ENCODE measurements at regions not wholly inside any gene's neighbourhood (a gene's known extent, or its start where the extent isn't known, plus 50 kb on each side); places are given as distances from the start of the nearest gene placed in this dataset.
"Not testable (repeated sequence)": the region's sequence is repeated elsewhere in the genome, so short reads cannot be mapped to it uniquely, and the experiment has no call there.

DNA sequence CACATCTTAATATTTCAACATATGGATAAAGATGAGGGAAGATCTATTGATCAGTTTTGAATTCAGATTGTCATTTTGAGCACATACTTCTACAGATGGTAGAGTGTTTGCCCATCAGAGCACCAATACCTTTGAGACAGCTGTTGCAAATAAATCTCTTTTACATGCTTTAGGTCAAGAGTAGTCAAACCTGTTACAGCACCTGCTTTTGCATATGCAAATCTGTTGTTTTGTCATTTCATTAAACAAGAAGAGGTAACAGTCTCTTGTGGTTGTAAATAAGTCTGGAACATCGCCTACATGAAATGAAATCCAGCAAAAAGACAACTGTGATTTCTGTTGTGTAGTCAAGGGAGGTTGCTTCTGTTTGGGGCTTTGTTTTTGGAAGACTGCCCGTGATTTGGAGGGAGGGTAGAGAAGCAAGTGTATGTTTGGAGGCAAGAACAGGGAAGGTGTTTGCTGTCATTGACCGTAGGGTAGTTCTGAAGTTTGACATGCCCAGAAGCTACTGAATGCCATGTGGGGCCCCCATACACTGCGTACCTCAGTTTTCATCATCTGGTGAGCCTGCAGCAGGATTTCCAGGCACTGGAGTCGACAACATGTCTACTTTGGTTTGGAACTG lies 233.6 kb upstream of the PPP1R3A start:
- H3K27me3 Mint-ChIP-seq = peaks cover 4% of the 10 kb centered on the region
- no peaks in the 10 kb centered on the region for H3K9me3 Mint-ChIP-seq (ENCODE audit: low read depth)
- DNase-seq (no peak), ATAC-seq (no peak)
- H3K36me3 Mint-ChIP-seq = no peaks in the 10 kb centered on the region
- CTCF ChIA-PET = no interaction called here
- H3K4me1 Mint-ChIP-seq = no peaks in the 10 kb centered on the region
- H3K4me3 Mint-ChIP-seq = no peak overlapping the region
- H3K27ac Mint-ChIP-seq = no peak overlapping the region

DNA sequence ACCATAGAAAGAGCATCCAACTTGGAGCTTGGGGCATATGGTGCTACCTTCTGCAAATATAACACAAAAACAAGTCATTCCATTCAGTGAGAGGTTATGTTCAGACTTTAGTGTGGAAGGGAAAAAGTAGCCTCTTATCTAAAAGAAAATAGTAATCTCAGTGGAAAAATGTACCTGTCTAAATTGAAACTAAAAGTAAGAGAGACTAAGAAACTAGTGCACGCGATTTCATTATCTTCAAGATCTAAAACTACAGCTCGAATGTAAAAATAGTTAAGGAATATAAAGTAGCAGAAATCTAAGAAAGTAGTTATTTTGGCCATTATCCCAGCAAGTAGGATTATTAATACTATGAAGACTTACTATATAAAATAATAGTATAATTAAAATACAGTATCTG lies 233.0 kb upstream of the PPP1R3A start:
- Mint-ChIP-seq H3K4me1 (no peaks in the 10 kb centered on the region), H3K36me3 (no peaks in the 10 kb centered on the region), H3K9me3 (ENCODE audit: low read depth) (no peaks in the 10 kb centered on the region), H3K4me3 (no peak overlapping the region), H3K27me3 (peaks cover 4% of the 10 kb centered on the region), H3K27ac (no peak overlapping the region)
- ATAC-seq (no peak), DNase-seq (no peak)
- CTCF ChIA-PET = no interaction called here

DNA sequence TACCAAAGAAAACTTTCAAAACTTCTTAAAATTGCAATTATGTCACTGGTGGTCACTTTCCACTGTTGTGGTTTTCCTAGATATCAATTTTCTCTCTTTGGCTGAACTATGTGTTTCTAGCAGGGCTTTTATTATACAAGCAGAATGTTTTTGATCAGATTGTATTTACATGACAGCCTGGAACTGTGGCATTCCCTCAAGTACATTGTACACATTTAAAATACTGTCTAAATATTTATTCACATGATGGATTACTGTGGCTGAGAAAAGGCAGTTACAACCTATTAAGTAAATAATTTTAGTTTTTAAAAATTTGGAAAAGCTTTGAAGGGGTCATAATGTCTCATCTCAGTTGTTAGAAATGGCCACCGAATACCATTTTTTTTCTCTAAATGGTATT lies 231.9 kb upstream of the PPP1R3A start:
- H3K9me3 Mint-ChIP-seq (ENCODE audit: low read depth) = no peaks in the 10 kb centered on the region
- peaks cover 4% of the 10 kb centered on the region for H3K27me3 Mint-ChIP-seq
- ATAC-seq = no peak

DNA sequence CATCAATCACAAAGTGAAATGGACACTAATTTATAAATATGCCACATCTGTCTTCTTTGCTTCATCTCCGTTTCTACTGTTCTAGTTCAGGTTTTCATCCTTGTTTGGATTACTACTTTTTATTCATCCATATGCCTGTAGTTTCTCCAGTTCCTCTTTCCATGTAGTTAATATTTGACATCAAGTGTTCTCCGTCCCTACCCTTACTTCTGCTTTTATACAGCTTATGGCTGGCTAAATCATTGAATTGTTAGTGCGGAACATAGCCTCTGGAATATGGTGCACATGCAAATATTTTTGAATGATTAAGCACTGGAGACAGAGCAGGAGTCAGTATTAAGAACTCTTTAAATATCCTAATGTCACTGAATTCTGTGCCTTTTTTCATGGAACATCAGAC lies 230.0 kb upstream of the PPP1R3A start:
- Mint-ChIP-seq H3K36me3 (no peaks in the 10 kb centered on the region), H3K4me3 (no peak overlapping the region), H3K27me3 (peaks cover 4% of the 10 kb centered on the region), H3K27ac (no peak overlapping the region), H3K9me3 (ENCODE audit: low read depth) (no peaks in the 10 kb centered on the region), H3K4me1 (no peaks in the 10 kb centered on the region)
- CTCF ChIA-PET = no interaction called here
- DNase-seq (no peak), ATAC-seq (no peak)

More for the DNA sequence above, 231.9 kb upstream of the PPP1R3A start:
- Mint-ChIP-seq H3K36me3 (no peaks in the 10 kb centered on the region), H3K4me1 (no peaks in the 10 kb centered on the region), H3K4me3 (no peak overlapping the region), H3K27ac (no peak overlapping the region)
- DNase-seq = no peak
- CTCF ChIA-PET = no interaction called here

DNA sequence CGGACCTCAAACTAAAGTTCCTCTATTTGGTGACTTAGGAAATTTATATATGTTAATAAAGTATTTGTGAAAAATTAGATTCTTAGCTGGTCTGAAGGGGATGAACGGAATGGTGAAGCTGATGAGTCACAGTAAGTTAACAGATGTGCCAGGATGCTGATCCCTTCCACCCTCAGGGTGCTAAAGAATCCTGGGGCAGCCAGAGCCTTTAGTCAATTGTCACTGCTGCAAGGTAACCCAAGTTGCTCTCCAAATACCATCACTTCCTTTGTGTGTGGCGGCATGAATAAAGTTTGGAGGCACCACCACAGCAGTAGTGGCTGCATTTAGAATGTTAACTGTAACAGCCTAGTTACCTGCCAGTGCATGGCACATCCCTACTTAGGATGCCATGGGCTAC lies 222.6 kb upstream of the PPP1R3A start:
- Mint-ChIP-seq H3K27me3 (no peaks in the 10 kb centered on the region), H3K9me3 (ENCODE audit: low read depth) (no peaks in the 10 kb centered on the region), H3K4me3 (no peak overlapping the region), H3K27ac (no peak overlapping the region), H3K36me3 (no peaks in the 10 kb centered on the region), H3K4me1 (no peaks in the 10 kb centered on the region)
- no peak for DNase-seq
- CTCF ChIA-PET = no interaction called here
- no peak for ATAC-seq

DNA sequence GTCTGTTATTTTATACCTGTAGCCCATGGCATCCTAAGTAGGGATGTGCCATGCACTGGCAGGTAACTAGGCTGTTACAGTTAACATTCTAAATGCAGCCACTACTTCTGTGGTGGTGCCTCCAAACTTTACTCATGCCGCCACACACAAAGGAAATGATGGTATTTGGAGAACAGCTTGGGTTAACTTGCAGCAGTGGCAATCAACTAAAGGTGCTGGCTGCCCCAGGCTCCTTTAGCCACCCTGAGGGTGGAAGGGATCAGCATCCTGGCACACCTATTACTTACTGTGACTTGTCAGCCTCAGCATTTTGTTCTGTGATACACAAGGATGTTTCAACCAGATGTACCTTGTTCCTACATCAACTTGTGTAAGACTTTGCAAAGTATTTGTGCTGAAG lies 221.8 kb upstream of the PPP1R3A start:
- Mint-ChIP-seq H3K27ac (no peak overlapping the region), H3K4me1 (no peaks in the 10 kb centered on the region), H3K27me3 (peaks cover 4% of the 10 kb centered on the region), H3K4me3 (no peak overlapping the region), H3K9me3 (ENCODE audit: low read depth) (no peaks in the 10 kb centered on the region), H3K36me3 (no peaks in the 10 kb centered on the region)
- no peak for DNase-seq
- no peak for ATAC-seq
- CTCF ChIA-PET = no interaction called here

DNA sequence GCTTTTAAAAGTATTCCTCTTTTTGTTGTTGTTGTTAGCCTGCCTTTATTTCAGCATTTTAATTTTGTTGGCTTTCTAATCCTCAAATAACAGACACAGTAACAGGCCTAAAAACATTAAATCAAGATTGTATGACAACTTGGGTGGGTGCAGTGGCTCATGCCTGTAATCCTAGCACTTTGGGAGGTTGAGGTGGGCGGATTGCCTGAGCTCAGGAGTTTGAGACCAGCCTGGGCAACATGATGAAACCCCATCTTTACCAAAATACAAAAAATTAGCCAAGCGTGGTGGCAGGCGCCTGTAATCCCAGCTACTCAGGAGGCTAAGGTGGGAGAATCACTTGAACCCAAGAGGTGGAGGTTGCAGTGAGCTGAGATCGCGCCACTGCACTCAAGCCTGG lies 220.9 kb upstream of the PPP1R3A start:
- H3K4me1 Mint-ChIP-seq; ATAC-seq; H3K4me3 Mint-ChIP-seq; H3K9me3 Mint-ChIP-seq (ENCODE audit: low read depth); H3K27me3 Mint-ChIP-seq; H3K36me3 Mint-ChIP-seq; DNase-seq; H3K27ac Mint-ChIP-seq; CTCF ChIA-PET: not testable (repeated sequence)

DNA sequence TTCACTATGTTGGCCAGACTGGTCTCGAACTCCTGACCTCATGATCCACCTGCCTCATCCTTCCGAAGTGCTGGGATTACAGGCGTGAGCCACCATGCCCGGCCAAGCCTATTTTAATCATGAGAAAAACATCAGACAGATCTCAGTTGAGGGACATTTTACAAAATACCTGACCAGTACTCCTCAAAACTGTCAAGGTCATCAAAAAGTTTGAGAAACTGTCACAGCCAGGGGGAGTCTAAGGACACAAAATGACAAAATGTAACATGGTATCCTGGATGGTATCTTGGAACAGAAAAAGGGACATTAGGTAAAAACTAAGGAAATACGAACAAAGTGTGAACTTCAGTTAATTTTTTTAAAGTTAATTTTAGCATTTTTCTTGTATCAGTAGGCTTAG lies 219.8 kb upstream of the PPP1R3A start:
- H3K27me3 Mint-ChIP-seq = peaks cover 4% of the 10 kb centered on the region
- CTCF ChIA-PET = no interaction called here
- H3K4me3 Mint-ChIP-seq = no peak overlapping the region
- no peaks in the 10 kb centered on the region for H3K4me1 Mint-ChIP-seq
- ATAC-seq = no peak
- H3K9me3 Mint-ChIP-seq (ENCODE audit: low read depth) = no peaks in the 10 kb centered on the region
- H3K36me3 Mint-ChIP-seq = no peaks in the 10 kb centered on the region
- no peak for DNase-seq
- no peak overlapping the region for H3K27ac Mint-ChIP-seq

DNA sequence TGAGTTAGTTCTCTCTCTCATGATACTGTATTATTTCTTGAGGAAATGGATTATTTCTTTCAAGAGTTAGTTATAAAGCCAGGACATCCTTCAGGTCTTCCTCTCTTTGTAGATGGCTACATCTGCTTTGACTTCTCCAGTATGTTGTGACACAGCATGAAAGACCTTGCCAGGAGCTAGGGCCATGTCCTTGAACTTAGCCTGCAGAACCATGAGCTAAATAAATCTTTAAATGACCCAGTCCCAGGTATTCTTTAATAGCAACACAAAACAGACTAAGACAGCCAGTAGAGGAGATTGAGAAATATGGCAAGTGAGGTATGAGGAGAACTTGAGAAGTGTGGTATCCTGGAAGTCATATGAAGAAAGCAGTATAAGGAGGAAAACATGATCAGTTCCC lies 214.9 kb upstream of the PPP1R3A start:
- Mint-ChIP-seq H3K4me1 (no peaks in the 10 kb centered on the region), H3K9me3 (ENCODE audit: low read depth) (no peaks in the 10 kb centered on the region), H3K4me3 (no peak overlapping the region), H3K27me3 (peaks cover 9% of the 10 kb centered on the region), H3K36me3 (no peaks in the 10 kb centered on the region), H3K27ac (no peak overlapping the region)
- DNase-seq (no peak), ATAC-seq (no peak)
- CTCF ChIA-PET = no interaction called here

DNA sequence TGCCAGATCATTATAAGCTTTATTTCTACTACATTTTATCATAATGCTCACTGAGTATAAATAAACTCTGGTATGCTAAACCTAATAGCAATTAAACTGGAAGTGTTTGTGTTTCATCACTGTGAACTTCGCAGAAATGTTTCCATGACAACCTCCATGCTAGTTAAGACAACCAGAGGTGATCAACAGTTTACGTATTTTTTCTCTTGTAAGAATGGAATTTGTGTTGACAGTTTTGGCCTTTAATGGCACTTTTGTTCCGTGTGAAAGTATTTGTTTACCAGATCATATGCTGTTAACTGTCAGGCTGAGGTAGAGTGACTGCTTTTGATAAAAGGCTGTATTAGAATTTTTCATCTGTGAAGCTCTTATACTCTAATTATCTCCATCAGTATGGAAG lies 212.1 kb upstream of the PPP1R3A start:
- CTCF ChIA-PET = no interaction called here

DNA sequence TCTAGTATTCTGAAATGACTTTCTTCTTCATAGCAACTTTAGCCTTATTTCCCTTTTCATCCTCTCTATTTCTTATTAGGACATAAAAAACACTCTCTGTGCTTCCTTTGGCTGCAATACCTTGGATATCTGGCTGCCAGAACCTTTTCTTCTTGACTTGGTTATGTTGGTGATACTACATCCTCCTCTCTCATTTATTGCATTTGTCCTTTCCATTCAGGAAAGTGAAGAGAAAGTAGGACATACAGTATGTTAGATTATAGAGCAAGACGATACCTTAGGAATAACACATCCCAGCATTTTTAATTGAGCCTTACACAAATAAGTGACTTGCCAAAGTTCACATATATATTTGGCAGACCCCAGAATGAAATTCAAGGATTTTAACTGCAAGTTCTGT lies 210.1 kb upstream of the PPP1R3A start:
- Mint-ChIP-seq H3K4me1 (no peaks in the 10 kb centered on the region), H3K4me3 (no peak overlapping the region), H3K9me3 (ENCODE audit: low read depth) (no peaks in the 10 kb centered on the region), H3K36me3 (no peaks in the 10 kb centered on the region), H3K27ac (no peak overlapping the region), H3K27me3 (peaks cover 7% of the 10 kb centered on the region)
- DNase-seq = no peak
- CTCF ChIA-PET = no interaction called here
- no peak for ATAC-seq

More for the DNA sequence above, 212.1 kb upstream of the PPP1R3A start:
- Mint-ChIP-seq H3K27me3 (peaks cover 6% of the 10 kb centered on the region), H3K27ac (no peak overlapping the region), H3K9me3 (ENCODE audit: low read depth) (no peaks in the 10 kb centered on the region), H3K4me3 (no peak overlapping the region), H3K36me3 (no peaks in the 10 kb centered on the region), H3K4me1 (no peaks in the 10 kb centered on the region)
- no peak for DNase-seq
- ATAC-seq = no peak

DNA sequence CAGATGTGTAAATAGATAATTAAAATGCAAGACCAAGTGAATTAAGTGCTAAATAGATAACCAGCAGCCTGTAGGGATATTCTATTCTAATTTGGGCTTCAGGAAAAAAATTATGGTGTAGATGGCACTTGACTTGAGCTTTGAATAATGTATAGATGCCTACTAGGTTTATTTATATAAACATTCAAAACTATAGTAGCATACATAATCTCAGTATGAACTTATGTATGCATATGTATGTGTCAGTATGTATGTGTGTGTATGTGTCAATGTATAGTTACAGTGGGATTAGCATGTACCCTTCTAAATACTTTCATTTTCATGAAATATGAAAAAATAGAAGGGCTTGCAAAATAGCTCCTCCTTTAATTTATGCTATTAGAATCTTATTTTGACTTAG lies 207.3 kb upstream of the PPP1R3A start:
- CTCF ChIA-PET = no interaction called here
- no peak for ATAC-seq
- H3K27ac Mint-ChIP-seq = no peak overlapping the region
- H3K36me3 Mint-ChIP-seq = no peaks in the 10 kb centered on the region
- peaks cover 8% of the 10 kb centered on the region for H3K27me3 Mint-ChIP-seq
- no peak overlapping the region for H3K4me3 Mint-ChIP-seq
- no peaks in the 10 kb centered on the region for H3K4me1 Mint-ChIP-seq
- no peak for DNase-seq
- no peaks in the 10 kb centered on the region for H3K9me3 Mint-ChIP-seq (ENCODE audit: low read depth)

DNA sequence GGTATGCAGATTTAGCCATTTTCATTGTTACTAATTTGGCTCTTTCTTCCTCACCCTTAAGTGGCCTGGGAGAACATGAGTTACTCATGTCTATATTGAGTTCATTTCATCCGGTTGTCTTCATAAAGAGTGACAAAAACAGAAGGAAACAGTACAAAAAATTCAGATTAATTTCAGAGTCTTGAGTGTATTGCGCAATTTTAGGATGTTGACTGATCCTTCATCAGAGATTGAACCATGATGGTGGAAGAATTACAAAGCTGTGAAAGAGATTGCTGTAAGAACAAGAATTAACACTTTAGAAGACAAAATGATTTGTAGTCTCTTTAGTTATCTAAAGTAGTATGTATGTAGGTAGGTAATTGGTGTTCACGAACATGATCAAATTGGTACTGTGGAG lies 194.0 kb upstream of the PPP1R3A start:
- ATAC-seq (no peak), DNase-seq (no peak)
- Mint-ChIP-seq H3K27ac (no peak overlapping the region), H3K9me3 (ENCODE audit: low read depth) (no peaks in the 10 kb centered on the region), H3K4me3 (no peak overlapping the region), H3K4me1 (no peaks in the 10 kb centered on the region), H3K36me3 (no peaks in the 10 kb centered on the region), H3K27me3 (peaks cover 5% of the 10 kb centered on the region)
- CTCF ChIA-PET = no interaction called here

DNA sequence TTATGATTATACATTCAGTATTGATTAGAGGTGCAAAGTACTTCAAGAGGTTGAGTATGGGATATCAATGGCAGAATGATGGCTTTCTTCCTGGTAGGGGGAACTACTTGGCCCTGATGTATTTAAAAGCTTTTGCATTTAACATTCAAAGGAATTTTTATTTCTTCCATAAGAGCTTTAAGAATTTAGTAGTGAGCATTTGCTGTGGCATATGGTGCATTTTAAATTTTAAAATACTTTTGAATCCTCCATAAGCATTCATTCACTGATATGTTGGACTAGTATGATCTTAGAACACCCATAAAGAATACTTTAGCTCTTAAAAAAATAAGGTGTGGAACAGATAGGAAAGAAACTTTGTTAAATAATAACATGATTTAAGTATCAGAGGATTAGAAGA lies 191.9 kb upstream of the PPP1R3A start:
- Mint-ChIP-seq H3K27me3 (peaks cover 7% of the 10 kb centered on the region), H3K4me1 (no peaks in the 10 kb centered on the region), H3K4me3 (no peak overlapping the region), H3K36me3 (no peaks in the 10 kb centered on the region), H3K9me3 (ENCODE audit: low read depth) (no peaks in the 10 kb centered on the region), H3K27ac (no peak overlapping the region)
- DNase-seq (no peak), ATAC-seq (no peak)
- CTCF ChIA-PET = no interaction called here

DNA sequence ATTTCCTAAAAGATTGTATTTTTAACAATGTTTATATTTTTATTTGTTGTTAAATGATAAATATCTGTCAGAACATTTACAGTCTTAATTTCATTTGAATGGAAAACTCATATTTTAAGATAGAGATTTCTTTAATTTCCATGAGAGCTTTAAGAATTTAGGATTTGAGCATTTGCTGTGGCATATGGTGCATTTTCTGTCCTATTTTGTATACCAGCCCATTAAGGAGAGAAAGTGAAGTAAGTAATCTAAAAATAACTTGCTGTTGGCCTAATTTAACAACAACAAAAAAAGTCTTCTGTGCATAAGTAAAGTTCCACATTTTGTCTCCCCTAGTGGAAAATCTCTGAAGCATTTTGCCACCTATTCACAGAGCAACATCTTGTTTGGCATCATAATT lies 190.9 kb upstream of the PPP1R3A start:
- no peak for ATAC-seq
- Mint-ChIP-seq H3K27ac (no peak overlapping the region), H3K9me3 (ENCODE audit: low read depth) (no peaks in the 10 kb centered on the region), H3K4me3 (no peak overlapping the region), H3K36me3 (no peaks in the 10 kb centered on the region), H3K4me1 (no peaks in the 10 kb centered on the region), H3K27me3 (peaks cover 10% of the 10 kb centered on the region)
- no peak for DNase-seq
- CTCF ChIA-PET = no interaction called here

Data from activated CD8-positive, alpha-beta memory T cell treated with anti-CD3 and anti-CD28 coated beads, Interleukin-2, amount 10 ng/mL, durations not matched to agents 7 days and 5 days (primary cell).